ENCODE measurements at regions not wholly inside any gene's neighbourhood (a gene's known extent, or its start where the extent isn't known, plus 50 kb on each side); places are given as distances from the start of the nearest gene placed in this dataset.
"Not testable (repeated sequence)": the region's sequence is repeated elsewhere in the genome, so short reads cannot be mapped to it uniquely, and the experiment has no call there.

DNA sequence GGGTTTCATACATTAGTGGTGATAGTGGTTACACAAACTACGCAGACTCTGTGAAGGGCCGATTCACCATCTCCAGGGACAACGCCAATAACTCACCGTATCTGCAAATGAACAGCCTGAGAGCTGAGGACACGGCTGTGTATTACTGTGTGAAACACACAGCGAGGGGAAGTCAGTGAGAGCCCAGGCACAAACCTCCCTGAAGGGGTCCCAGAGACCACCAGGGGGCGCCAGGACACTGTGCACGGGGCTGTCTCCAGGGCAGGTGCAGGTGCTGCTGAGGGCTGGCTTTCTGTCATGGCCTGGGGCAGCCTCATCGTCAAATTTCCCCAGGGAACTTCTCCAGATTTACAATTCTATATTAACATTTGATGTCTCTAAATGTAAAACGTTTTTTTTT lies 184.6 kb upstream of the TP53TG3C start:
- DNase-seq = peak in 9 of 10 donors; percentile 14 to 82 (median 30)
- intact Hi-C loops (cut with DNase I) = not testable (repeated sequence)

- DNase-seq = peak in 2 of 10 donors; percentile 3 to 37
- intact Hi-C loops (cut with DNase I) = not testable (repeated sequence)
Measured at GRCh38 chr16:33027121-33027520, 166.9 kb upstream of the TP53TG3C start.

DNA sequence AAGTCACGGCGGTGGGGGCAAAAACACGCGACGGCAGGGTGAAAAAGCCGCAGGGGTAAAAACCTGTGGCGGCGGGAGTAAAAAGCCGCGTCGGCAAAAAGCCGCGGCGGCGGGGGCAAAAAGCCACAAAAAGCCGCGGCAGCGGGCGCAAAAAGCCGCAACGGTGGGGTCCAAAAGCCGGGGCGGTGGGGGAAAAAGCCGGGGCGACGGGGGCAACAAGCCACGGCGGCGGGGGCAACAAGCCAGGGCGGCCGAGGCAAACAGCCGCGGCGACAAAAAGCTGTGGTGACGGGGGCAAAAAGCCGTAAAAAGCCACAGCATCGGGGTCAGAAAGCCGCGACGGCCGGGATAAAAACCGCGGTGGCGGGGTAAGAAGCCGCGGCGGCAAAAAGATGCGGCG lies 166.1 kb upstream of the TP53TG3C start:
- peak in 3 of 10 donors; percentile 33 to 70 (median 44) for DNase-seq
- intact Hi-C loops (cut with DNase I) = not testable (repeated sequence)

DNA sequence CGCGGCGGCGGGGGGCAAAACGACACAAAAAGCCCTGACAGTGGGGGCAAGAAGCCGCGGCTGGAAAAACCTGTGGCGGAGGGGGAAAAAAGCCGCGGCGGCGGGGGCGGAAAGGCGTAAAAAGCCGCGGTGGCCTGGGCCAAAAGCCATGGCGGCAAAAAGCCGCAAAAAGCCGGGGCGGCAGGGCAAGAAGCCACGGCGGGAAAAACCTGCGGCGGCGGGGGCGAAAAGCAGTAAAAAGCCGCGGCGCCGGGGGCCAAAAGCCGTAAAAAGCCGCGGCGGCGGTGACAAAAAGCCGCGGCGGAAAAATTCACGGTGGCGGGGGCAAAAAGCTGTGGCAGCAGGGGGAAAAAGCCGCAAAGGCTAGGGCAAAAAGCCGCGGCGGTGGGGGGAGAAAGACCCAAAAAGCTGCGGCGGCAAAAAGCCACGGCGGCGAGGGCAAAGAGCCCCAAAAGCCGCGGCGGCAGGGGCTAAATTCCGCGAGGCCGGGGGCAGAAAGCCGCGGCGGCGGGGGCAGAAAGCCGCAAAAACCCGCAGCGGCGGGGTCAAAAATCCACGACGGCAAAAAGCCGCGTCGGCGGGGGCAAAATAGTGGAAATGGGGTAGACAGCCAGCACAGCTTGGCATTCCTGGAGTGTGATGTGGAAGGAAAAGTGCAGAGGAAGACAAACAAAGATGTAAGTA lies 165.2 kb upstream of the TP53TG3C start:
- intact Hi-C loops (cut with DNase I) = not testable (repeated sequence)

GRCh38 chr16:33048849-33049248 lies 145.2 kb upstream of the TP53TG3C start:
- intact Hi-C loops (cut with DNase I); DNase-seq: not testable (repeated sequence)

More for the DNA sequence above, 165.2 kb upstream of the TP53TG3C start:
- DNase-seq = peak in 3 of 10 donors; percentile 18 to 62 (median 48)

GRCh38 chr16:33059206-33059605 lies 134.8 kb upstream of the TP53TG3C start:
- intact Hi-C loops (cut with DNase I) = no loop called here
- peak in 3 of 10 donors; percentile 4 to 52 (median 28) for DNase-seq

DNA sequence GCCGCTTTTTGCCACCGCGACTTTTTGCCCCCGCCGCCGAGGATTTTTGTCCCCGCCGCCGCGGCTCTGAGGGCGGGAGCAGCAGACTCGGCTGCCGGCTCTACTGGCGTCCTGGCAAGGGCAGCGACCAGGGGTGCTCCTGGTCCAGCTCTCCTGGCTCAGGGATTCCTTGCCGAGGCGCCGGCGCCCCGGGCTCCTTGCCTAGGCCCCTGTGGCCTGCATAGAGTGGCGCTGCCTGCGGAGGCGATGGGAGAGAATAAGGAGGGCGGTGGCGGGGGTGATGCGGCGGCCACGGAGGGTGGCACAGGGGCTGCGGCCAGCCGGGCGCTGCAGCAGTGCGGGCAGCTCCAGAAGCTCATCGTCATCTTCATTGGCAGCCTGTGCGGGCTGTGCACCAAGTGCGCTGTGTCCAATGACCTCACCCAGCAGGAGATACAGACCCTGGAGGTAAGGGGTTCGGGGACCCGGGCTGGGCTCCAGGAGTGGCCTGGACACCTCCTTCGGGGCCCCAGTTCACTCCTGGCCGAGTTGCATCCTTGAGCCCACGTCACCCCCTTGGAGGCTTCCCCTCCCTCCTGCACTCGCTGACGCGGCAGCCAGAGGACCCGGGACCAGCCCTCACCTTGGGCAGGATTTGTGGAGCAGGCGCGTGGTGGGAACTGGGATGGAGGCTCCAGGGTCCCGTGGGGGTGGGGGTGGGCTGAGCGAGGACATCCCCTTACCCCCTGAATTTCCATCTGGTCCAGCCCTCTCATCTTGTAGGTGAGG lies 134.2 kb upstream of the TP53TG3C start:
- DNase-seq = peak in 3 of 10 donors; percentile 14 to 67 (median 39)
- intact Hi-C loops (cut with DNase I) = not testable (repeated sequence)

- DNase-seq; intact Hi-C loops (cut with DNase I): not testable (repeated sequence)
Measured at GRCh38 chr16:33062763-33063162, 131.3 kb upstream of the TP53TG3C start.

GRCh38 chr16:33063365-33064170 lies 130.5 kb upstream of the TP53TG3C start:
- intact Hi-C loops (cut with DNase I); DNase-seq: not testable (repeated sequence)

- intact Hi-C loops (cut with DNase I); DNase-seq: not testable (repeated sequence)
Measured at GRCh38 chr16:33064454-33065073, 129.5 kb upstream of the TP53TG3C start.

Measured in posterior cingulate gyrus (tissue), 11 donors.